ENCODE measurements at regions not wholly inside any gene's neighbourhood (a gene's known extent, or its start where the extent isn't known, plus 50 kb on each side); places are given as distances from the start of the nearest gene placed in this dataset.

GRCh38 chr10:20959242-20959641 is 62.1 kb upstream of the NEBL start:
- no peaks in the 10 kb centered on the region for H3K9me3 ChIP-seq (ENCODE audit: control insufficient read depth, low read depth, low read length)
- no peak overlapping the region for H2AFZ ChIP-seq (ENCODE audit: control insufficient read depth, low read length)
- H3K27ac ChIP-seq (ENCODE audit: control insufficient read depth, insufficient read depth, low read length), result no peak overlapping the region
- dilution Hi-C loops (cut with MboI; ENCODE audit: extremely low pct_ligation_motif_present, low sequenced_read_pairs), result no loop called here
- no peak overlapping the region for H3K9ac ChIP-seq (ENCODE audit: control insufficient read depth, extremely low read depth, insufficient read depth, low read length)
- H3K4me1 ChIP-seq (ENCODE audit: control insufficient read depth, extremely low read depth, insufficient read depth, low read length), result no peaks in the 10 kb centered on the region
- DNase-seq (ENCODE audit: low read depth, low spot score) (no peak), FAIRE-seq (no peak)
- no peaks in the 10 kb centered on the region for H4K20me1 ChIP-seq (ENCODE audit: control insufficient read depth, extremely low read depth, insufficient read depth, low read length)
- no peaks in the 10 kb centered on the region for H3K36me3 ChIP-seq (ENCODE audit: control insufficient read depth in 2 of 2, extremely low read depth in 1 of 2, insufficient read depth in 2 of 2, low read length in 2 of 2)
- no peak overlapping the region for H3K4me2 ChIP-seq (ENCODE audit: control insufficient read depth, extremely low read depth, insufficient read depth, low read depth, low read length)
- no peak overlapping the region for H3K4me3 ChIP-seq (ENCODE audit: control insufficient read depth in 2 of 3, extremely low read depth in 1 of 3, insufficient read depth in 2 of 3, low read depth in 1 of 3, low read length in 3 of 3)
- no peaks in the 10 kb centered on the region for H3K79me2 ChIP-seq (ENCODE audit: control insufficient read depth, insufficient read depth, low read length)
- no peak for TF ChIP-seq EZH2 (IDR thresholded peaks at IDR 0.05; ENCODE audit: low read length)
- TF ChIP-seq CTCF (optimal IDR thresholded peaks at IDR 0.05 in 1 of 3, IDR thresholded peaks at IDR 0.05 in 1 of 3, conservative IDR thresholded peaks at IDR 0.05 in 1 of 3; ENCODE audit: extremely low read depth in 1 of 3, insufficient read depth in 2 of 3, low read length in 3 of 3), result no peak
- H3K27me3 ChIP-seq (ENCODE audit: control insufficient read depth, extremely low read depth, insufficient read depth, low read length), result no peaks in the 10 kb centered on the region
- H3K9me1 ChIP-seq (ENCODE audit: control insufficient read depth, extremely low read depth, insufficient read depth, low read length), result no peaks in the 10 kb centered on the region

GRCh38 chr10:20958764-20959163 is 61.7 kb upstream of the NEBL start:
- no peak for FAIRE-seq
- no peaks in the 10 kb centered on the region for H3K9me3 ChIP-seq (ENCODE audit: control insufficient read depth, low read depth, low read length)
- TF ChIP-seq EZH2 (IDR thresholded peaks at IDR 0.05; ENCODE audit: low read length), result no peak

GRCh38 chr10:20958225-20958624 is 61.1 kb upstream of the NEBL start:
- H3K4me1 ChIP-seq (ENCODE audit: control insufficient read depth, extremely low read depth, insufficient read depth, low read length), result no peaks in the 10 kb centered on the region
- dilution Hi-C loops (cut with MboI; ENCODE audit: extremely low pct_ligation_motif_present, low sequenced_read_pairs), result no loop called here
- no peak for FAIRE-seq

More at GRCh38 chr10:20958764-20959163, 61.7 kb upstream of the NEBL start:
- H3K4me1 ChIP-seq (ENCODE audit: control insufficient read depth, extremely low read depth, insufficient read depth, low read length), result no peaks in the 10 kb centered on the region
- H3K27ac ChIP-seq (ENCODE audit: control insufficient read depth, insufficient read depth, low read length), result no peak overlapping the region
- no peaks in the 10 kb centered on the region for H3K79me2 ChIP-seq (ENCODE audit: control insufficient read depth, insufficient read depth, low read length)
- no peak overlapping the region for H3K4me2 ChIP-seq (ENCODE audit: control insufficient read depth, extremely low read depth, insufficient read depth, low read depth, low read length)
- no peaks in the 10 kb centered on the region for H3K9me1 ChIP-seq (ENCODE audit: control insufficient read depth, extremely low read depth, insufficient read depth, low read length)
- dilution Hi-C loops (cut with MboI; ENCODE audit: extremely low pct_ligation_motif_present, low sequenced_read_pairs), result no loop called here
- H3K9ac ChIP-seq (ENCODE audit: control insufficient read depth, extremely low read depth, insufficient read depth, low read length), result no peak overlapping the region
- H3K36me3 ChIP-seq (ENCODE audit: control insufficient read depth in 2 of 2, extremely low read depth in 1 of 2, insufficient read depth in 2 of 2, low read length in 2 of 2), result no peaks in the 10 kb centered on the region
- H3K27me3 ChIP-seq (ENCODE audit: control insufficient read depth, extremely low read depth, insufficient read depth, low read length), result no peaks in the 10 kb centered on the region
- DNase-seq (ENCODE audit: low read depth, low spot score), result no peak
- no peak overlapping the region for H3K4me3 ChIP-seq (ENCODE audit: control insufficient read depth in 2 of 3, extremely low read depth in 1 of 3, insufficient read depth in 2 of 3, low read depth in 1 of 3, low read length in 3 of 3)
- no peak overlapping the region for H2AFZ ChIP-seq (ENCODE audit: control insufficient read depth, low read length)
- H4K20me1 ChIP-seq (ENCODE audit: control insufficient read depth, extremely low read depth, insufficient read depth, low read length), result no peaks in the 10 kb centered on the region

More at GRCh38 chr10:20958225-20958624, 61.1 kb upstream of the NEBL start:
- no peak for DNase-seq (ENCODE audit: low read depth, low spot score)
- Histone ChIP-seq H2AFZ (ENCODE audit: control insufficient read depth, low read length) (no peak overlapping the region), H3K9me1 (ENCODE audit: control insufficient read depth, extremely low read depth, insufficient read depth, low read length) (no peaks in the 10 kb centered on the region), H3K27me3 (ENCODE audit: control insufficient read depth, extremely low read depth, insufficient read depth, low read length) (no peaks in the 10 kb centered on the region), H3K27ac (ENCODE audit: control insufficient read depth, insufficient read depth, low read length) (no peak overlapping the region), H3K4me2 (ENCODE audit: control insufficient read depth, extremely low read depth, insufficient read depth, low read depth, low read length) (no peak overlapping the region), H3K36me3 (ENCODE audit: control insufficient read depth in 2 of 2, extremely low read depth in 1 of 2, insufficient read depth in 2 of 2, low read length in 2 of 2) (no peaks in the 10 kb centered on the region), H3K4me3 (ENCODE audit: control insufficient read depth in 2 of 3, extremely low read depth in 1 of 3, insufficient read depth in 2 of 3, low read depth in 1 of 3, low read length in 3 of 3) (no peak overlapping the region), H3K9me3 (ENCODE audit: control insufficient read depth, low read depth, low read length) (no peaks in the 10 kb centered on the region), H3K9ac (ENCODE audit: control insufficient read depth, extremely low read depth, insufficient read depth, low read length) (no peak overlapping the region), H4K20me1 (ENCODE audit: control insufficient read depth, extremely low read depth, insufficient read depth, low read length) (no peaks in the 10 kb centered on the region), H3K79me2 (ENCODE audit: control insufficient read depth, insufficient read depth, low read length) (no peaks in the 10 kb centered on the region)
- TF ChIP-seq EZH2 (IDR thresholded peaks at IDR 0.05; ENCODE audit: low read length), result no peak

Measured in keratinocyte (primary cell).